ENCODE measurements at regions not wholly inside any gene's neighbourhood (a gene's known extent, or its start where the extent isn't known, plus 50 kb on each side); places are given as distances from the start of the nearest gene placed in this dataset.

- TF ChIP-seq EZH2 (IDR thresholded peaks at IDR 0.05; ENCODE audit: insufficient read depth, poor library complexity, severe bottlenecking) (no peak), EZH2phosphoT487 (IDR thresholded peaks at IDR 0.05; ENCODE audit: insufficient read depth, low read depth) (no peak)
These were observed 138.0 kb downstream of the SHOX start for GRCh38 chrX:768596-768995.
